HepG2 (cell line): ENCODE measurements at regions not wholly inside any gene's neighbourhood (a gene's known extent, or its start where the extent isn't known, plus 50 kb on each side); places are given as distances from the start of the nearest gene placed in this dataset.

Source experiments
- BORCS8-MEF2B ChIP-seq: sonication (generic); formaldehyde crosslinking; IDR thresholded peaks from 2 replicates; pipeline ENCODE4 v1.8.0; 2022; ENCODE audit warnings: mild to moderate bottlenecking, missing genetic modification reagents
- CHD2 ChIP-seq: IDR thresholded peaks from 2 replicates; pipeline ENCODE4 v1.6.1; 2011; ENCODE audit warnings: low read depth, low read length, improper control_type of control experiment
- HDAC6 ChIP-seq: fragments of 200-600 bp; sonication (generic); IDR thresholded peaks from 2 replicates; pipeline ENCODE4 v1.7.0; 2017; ENCODE audit warnings: mild to moderate bottlenecking, antibody characterized with exemption, low read length, low read depth
- PAX8 ChIP-seq: sonication (generic); formaldehyde crosslinking; IDR thresholded peaks from 2 replicates; pipeline ENCODE4 v1.8.0; 2022; ENCODE audit warnings: mild to moderate bottlenecking, missing genetic modification reagents, borderline replicate concordance
- PHF5A ChIP-seq: IDR thresholded peaks from one replicate; pipeline ENCODE4 v1.6.1; 2018; ENCODE audit warnings: low read depth, missing genetic modification reagents; ENCODE audit not compliant: unreplicated experiment
- RAD21 ChIP-seq: fragments of 450-650 bp; formaldehyde crosslinking; IDR thresholded peaks from 2 replicates; pipeline ENCODE4 v1.5.0; 2020; ENCODE audit warnings: mild to moderate bottlenecking
- TP53 ChIP-seq: sonication (generic); formaldehyde crosslinking; conservative IDR thresholded peaks from 2 replicates; pipeline ENCODE4 v1.4.0; 2020; ENCODE audit warnings: missing genetic modification reagents
- YY1 ChIP-seq: IDR thresholded peaks from 2 replicates; pipeline ENCODE4 v1.6.1; 2011; ENCODE audit warnings: low read length, low read depth, moderate library complexity, mild to moderate bottlenecking; ENCODE audit not compliant: insufficient read depth, insufficient replicate concordance
- ZMYM2 ChIP-seq: sonication (generic); formaldehyde crosslinking; IDR thresholded peaks from 2 replicates; pipeline ENCODE4 v1.8.0; 2022; ENCODE audit warnings: mild to moderate bottlenecking, missing genetic modification reagents
- ZNF121 ChIP-seq: sonication (generic); formaldehyde crosslinking; IDR thresholded peaks from 2 replicates; pipeline ENCODE4 v1.5.0; 2020; ENCODE audit warnings: mild to moderate bottlenecking, missing genetic modification reagents
- TF ChIP-seq, protein P1 (sequence below): sonication (generic); formaldehyde crosslinking; IDR thresholded peaks from one replicate; pipeline ENCODE4 v1.5.1; 2020; ENCODE audit warnings: mild to moderate bottlenecking, missing genetic modification reagents; ENCODE audit errors: not compliant biosample characterization
- TF ChIP-seq, protein P2 (sequence below): sonication (generic); formaldehyde crosslinking; IDR thresholded peaks from 2 replicates; pipeline ENCODE4 v1.5.0; 2020; ENCODE audit warnings: missing genetic modification reagents
- TF ChIP-seq, protein P3 (sequence below): sonication (generic); formaldehyde crosslinking; IDR thresholded peaks from 2 replicates; pipeline ENCODE4 v1.8.1; 2023; ENCODE audit warnings: missing genetic modification reagents, inconsistent platforms, borderline replicate concordance

DNA sequence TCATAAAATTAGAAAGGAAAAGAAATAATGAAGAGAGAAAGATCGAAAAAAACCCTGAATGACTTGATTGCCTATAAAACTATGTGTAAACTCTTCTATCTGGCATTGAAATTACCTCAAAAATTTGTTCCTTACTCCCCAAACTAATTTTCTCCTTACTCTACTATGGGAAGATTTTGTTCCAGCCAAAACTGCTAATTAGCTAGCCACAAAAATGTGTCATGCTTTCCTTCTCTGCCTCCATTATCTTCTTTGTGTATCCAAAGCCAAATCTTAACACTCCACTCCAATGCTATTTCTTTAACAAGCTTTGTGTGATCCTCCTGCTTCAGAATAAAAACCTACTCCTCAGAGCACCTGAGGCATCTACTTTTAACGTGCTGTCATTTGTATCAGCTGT lies 831.2 kb downstream of the METTL15 start:
- TF ChIP-seq YY1 = no peak
- no peak for TF ChIP-seq CHD2
- no peak for TF ChIP-seq TP53 (CRISPR knock-in tag)
- TF ChIP-seq ZMYM2 (CRISPR knock-in tag) = no peak
- TF ChIP-seq RAD21 (CRISPR knock-in tag) = no peak
- TF ChIP-seq, protein P1, sequence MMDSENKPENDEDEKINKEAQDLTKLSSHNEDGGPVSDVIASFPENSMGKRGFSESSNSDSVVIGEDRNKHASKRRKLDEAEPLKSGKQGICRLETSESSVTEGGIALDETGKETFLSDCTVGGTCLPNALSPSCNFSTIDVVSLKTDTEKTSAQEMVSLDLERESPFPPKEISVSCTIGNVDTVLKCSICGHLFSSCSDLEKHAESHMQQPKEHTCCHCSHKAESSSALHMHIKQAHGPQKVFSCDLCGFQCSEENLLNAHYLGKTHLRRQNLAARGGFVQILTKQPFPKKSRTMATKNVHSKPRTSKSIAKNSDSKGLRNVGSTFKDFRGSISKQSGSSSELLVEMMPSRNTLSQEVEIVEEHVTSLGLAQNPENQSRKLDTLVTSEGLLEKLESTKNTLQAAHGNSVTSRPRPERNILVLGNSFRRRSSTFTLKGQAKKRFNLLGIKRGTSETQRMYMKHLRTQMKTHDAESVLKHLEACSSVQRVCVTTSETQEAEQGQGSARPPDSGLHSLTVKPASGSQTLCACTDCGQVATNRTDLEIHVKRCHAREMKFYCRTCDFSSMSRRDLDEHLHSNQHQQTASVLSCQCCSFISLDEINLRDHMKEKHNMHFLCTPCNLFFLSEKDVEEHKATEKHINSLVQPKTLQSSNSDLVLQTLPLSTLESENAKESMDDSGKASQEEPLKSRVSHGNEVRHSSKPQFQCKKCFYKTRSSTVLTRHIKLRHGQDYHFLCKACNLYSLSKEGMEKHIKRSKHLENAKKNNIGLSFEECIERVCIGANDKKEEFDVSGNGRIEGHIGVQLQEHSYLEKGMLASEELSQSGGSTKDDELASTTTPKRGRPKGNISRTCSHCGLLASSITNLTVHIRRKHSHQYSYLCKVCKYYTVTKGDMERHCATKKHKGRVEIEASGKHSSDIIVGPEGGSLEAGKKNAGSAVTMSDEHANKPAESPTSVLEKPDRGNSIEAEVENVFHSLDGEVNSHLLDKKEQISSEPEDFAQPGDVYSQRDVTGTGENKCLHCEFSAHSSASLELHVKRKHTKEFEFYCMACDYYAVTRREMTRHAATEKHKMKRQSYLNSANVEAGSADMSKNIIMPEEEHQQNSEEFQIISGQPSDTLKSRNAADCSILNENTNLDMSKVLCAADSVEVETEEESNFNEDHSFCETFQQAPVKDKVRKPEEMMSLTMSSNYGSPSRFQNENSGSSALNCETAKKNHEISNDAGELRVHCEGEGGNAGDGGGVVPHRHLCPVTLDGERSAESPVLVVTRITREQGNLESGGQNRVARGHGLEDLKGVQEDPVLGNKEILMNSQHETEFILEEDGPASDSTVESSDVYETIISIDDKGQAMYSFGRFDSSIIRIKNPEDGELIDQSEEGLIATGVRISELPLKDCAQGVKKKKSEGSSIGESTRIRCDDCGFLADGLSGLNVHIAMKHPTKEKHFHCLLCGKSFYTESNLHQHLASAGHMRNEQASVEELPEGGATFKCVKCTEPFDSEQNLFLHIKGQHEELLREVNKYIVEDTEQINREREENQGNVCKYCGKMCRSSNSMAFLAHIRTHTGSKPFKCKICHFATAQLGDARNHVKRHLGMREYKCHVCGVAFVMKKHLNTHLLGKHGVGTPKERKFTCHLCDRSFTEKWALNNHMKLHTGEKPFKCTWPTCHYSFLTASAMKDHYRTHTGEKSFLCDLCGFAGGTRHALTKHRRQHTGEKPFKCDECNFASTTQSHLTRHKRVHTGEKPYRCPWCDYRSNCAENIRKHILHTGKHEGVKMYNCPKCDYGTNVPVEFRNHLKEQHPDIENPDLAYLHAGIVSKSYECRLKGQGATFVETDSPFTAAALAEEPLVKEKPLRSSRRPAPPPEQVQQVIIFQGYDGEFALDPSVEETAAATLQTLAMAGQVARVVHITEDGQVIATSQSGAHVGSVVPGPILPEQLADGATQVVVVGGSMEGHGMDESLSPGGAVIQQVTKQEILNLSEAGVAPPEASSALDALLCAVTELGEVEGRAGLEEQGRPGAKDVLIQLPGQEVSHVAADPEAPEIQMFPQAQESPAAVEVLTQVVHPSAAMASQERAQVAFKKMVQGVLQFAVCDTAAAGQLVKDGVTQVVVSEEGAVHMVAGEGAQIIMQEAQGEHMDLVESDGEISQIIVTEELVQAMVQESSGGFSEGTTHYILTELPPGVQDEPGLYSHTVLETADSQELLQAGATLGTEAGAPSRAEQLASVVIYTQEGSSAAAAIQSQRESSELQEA = no peak
- no peak for TF ChIP-seq ZNF121 (CRISPR knock-in tag)
- no peak for TF ChIP-seq BORCS8-MEF2B (CRISPR knock-in tag)
- TF ChIP-seq HDAC6 = no peak
- TF ChIP-seq, protein P2, sequence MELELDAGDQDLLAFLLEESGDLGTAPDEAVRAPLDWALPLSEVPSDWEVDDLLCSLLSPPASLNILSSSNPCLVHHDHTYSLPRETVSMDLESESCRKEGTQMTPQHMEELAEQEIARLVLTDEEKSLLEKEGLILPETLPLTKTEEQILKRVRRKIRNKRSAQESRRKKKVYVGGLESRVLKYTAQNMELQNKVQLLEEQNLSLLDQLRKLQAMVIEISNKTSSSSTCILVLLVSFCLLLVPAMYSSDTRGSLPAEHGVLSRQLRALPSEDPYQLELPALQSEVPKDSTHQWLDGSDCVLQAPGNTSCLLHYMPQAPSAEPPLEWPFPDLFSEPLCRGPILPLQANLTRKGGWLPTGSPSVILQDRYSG (CRISPR knock-in tag) = no peak
- no peak for TF ChIP-seq PAX8 (CRISPR knock-in tag)
- TF ChIP-seq, protein P3, sequence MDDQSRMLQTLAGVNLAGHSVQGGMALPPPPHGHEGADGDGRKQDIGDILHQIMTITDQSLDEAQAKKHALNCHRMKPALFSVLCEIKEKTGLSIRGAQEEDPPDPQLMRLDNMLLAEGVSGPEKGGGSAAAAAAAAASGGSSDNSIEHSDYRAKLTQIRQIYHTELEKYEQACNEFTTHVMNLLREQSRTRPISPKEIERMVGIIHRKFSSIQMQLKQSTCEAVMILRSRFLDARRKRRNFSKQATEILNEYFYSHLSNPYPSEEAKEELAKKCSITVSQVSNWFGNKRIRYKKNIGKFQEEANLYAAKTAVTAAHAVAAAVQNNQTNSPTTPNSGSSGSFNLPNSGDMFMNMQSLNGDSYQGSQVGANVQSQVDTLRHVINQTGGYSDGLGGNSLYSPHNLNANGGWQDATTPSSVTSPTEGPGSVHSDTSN (CRISPR knock-in tag) = no peak
- TF ChIP-seq PHF5A (CRISPR knock-in tag) = no peak
